CD4-positive, alpha-beta T cell (primary cell): ENCODE measurements at regions not wholly inside any gene's neighbourhood (a gene's known extent, or its start where the extent isn't known, plus 50 kb on each side); places are given as distances from the start of the nearest gene placed in this dataset.
A peak's percentile ranks its signal among the peaks of the same experiment; 100 is the strongest.
"Not testable (repeated sequence)": the region's sequence is repeated elsewhere in the genome, so short reads cannot be mapped to it uniquely, and the experiment has no call there.

Experiments
- ATAC-seq: fragments of 200-7000 bp; cut with Tn5 transposase; one replicate; pipeline ENCODE4 v1.10.0; 2022; ENCODE audit warnings: mild to moderate bottlenecking; ENCODE audit not compliant: poor library complexity
- CTCF ChIA-PET: fragments of 350-600 bp; sonication (Branson Sonifier 250); formaldehyde crosslinking; loops from one replicate; lab custom pipeline; 2021; ENCODE audit warnings: antibody characterized with exemption, inconsistent platforms; lab: Charles Lee
- POLR2A ChIA-PET: fragments of 350-600 bp; sonication (Branson Sonifier 250); formaldehyde crosslinking; loops from one replicate; lab custom pipeline; 2021; ENCODE audit warnings: antibody characterized with exemption, inconsistent platforms; lab: Charles Lee
- DNase-seq, 14 experiments: peaks; one replicate each; pipeline ENCODE4 v3.0.0-alpha.2; 2013 to 2020; ENCODE audit warnings: mixed read lengths in 2 of 14
- H3K27ac ChIP-seq, 2 donors: one replicate each; pipeline versions ENCODE4 v1.5.1 to v1.7.0; 2013; ENCODE audit warnings: low read length in 2 of 2, low read depth in 1 of 2, mild to moderate bottlenecking in 1 of 2
- H3K27me3 ChIP-seq, 2 experiments: 1 replicate in 1 of 2; 2 replicates in 1 of 2; pipeline versions ENCODE4 v1.6.1 to v1.7.0; 2013; ENCODE audit warnings: low read length in 2 of 2, control low read depth in 1 of 2, mild to moderate bottlenecking in 1 of 2, moderate library complexity in 1 of 2; ENCODE audit not compliant: insufficient read depth in 2 of 2, control insufficient read depth in 1 of 2
- H3K36me3 ChIP-seq: one replicate; pipeline ENCODE4 v1.6.1; 2013; ENCODE audit warnings: low read length, control low read depth; ENCODE audit not compliant: insufficient read depth
- H3K4me1 ChIP-seq: one replicate; pipeline ENCODE4 v1.6.1; 2013; ENCODE audit warnings: low read length, control low read depth; ENCODE audit not compliant: insufficient read depth
- H3K4me3 ChIP-seq: one replicate; pipeline ENCODE4 v1.5.1; 2013; ENCODE audit warnings: mild to moderate bottlenecking, low read length, moderate library complexity
- H3K9me3 ChIP-seq, 2 experiments: 1 replicate in 1 of 2; 2 replicates in 1 of 2; pipeline versions ENCODE4 v1.6.1 to v1.7.0; 2013; ENCODE audit warnings: low read length in 2 of 2, mild to moderate bottlenecking in 2 of 2, control low read depth in 1 of 2, moderate library complexity in 1 of 2; ENCODE audit not compliant: control insufficient read depth in 1 of 2, insufficient read depth in 1 of 2
- H3K27ac Mint-ChIP-seq: one replicate; pipeline ENCODE4 v1.8.0; 2020; ENCODE audit warnings: mixed read lengths
- H3K27me3 Mint-ChIP-seq: one replicate; pipeline ENCODE4 v1.8.0; 2021; ENCODE audit warnings: mixed read lengths
- H3K36me3 Mint-ChIP-seq: one replicate; pipeline ENCODE4 v1.8.0; 2021; ENCODE audit warnings: low read depth, mixed read lengths
- H3K4me1 Mint-ChIP-seq: one replicate; pipeline ENCODE4 v1.8.0; 2021; ENCODE audit warnings: low read depth, mixed read lengths
- H3K4me3 Mint-ChIP-seq: one replicate; pipeline ENCODE4 v1.8.0; 2020; ENCODE audit warnings: mild to moderate bottlenecking, mixed read lengths
- H3K9me3 Mint-ChIP-seq: one replicate; pipeline ENCODE4 v1.8.0; 2020; ENCODE audit warnings: mixed read lengths
- intact Hi-C, 2 experiments: fragments of 100-400 bp; cut with DNase I in 1 of 2; cut with micrococcal nuclease in 1 of 2; formaldehyde crosslinking; loops; one replicate each; pipeline versions ENCODE4 v1.15.1 to v1.9.0; 2023 to 2025; cut with DNase I, micrococcal nuclease
- TF ChIP-seq, protein P1 (sequence below): fragments of 200-600 bp; IDR thresholded peaks from one replicate; pipeline ENCODE4 v1.8.0; 2022; ENCODE audit warnings: antibody characterized with exemption, mild to moderate bottlenecking

DNA sequence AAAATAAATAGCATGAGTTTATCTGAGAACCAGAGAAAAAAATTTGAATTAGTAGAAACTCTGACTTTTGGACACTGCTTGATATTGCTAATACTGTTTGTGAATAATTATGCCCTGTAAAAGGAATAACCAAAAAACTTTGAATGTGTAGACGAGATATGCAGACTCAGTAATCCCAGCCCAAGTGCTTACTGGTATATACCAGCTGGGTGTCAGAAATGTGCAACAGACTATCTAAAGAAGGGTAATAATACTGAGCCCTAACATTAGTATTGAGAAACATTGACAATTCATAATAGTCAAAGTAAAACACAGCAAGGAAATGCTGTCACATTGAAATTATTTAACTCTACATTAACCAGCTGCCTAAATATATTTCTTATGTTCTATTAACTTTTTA is 60.5 kb upstream of the ZC3H15 start:
- DNase-seq (no peak), ATAC-seq (no peak)
- H3K9me3 Mint-ChIP-seq = no peaks in the 10 kb centered on the region
- no peaks in the 10 kb centered on the region for H3K27me3 Mint-ChIP-seq
- TF ChIP-seq, protein P1, sequence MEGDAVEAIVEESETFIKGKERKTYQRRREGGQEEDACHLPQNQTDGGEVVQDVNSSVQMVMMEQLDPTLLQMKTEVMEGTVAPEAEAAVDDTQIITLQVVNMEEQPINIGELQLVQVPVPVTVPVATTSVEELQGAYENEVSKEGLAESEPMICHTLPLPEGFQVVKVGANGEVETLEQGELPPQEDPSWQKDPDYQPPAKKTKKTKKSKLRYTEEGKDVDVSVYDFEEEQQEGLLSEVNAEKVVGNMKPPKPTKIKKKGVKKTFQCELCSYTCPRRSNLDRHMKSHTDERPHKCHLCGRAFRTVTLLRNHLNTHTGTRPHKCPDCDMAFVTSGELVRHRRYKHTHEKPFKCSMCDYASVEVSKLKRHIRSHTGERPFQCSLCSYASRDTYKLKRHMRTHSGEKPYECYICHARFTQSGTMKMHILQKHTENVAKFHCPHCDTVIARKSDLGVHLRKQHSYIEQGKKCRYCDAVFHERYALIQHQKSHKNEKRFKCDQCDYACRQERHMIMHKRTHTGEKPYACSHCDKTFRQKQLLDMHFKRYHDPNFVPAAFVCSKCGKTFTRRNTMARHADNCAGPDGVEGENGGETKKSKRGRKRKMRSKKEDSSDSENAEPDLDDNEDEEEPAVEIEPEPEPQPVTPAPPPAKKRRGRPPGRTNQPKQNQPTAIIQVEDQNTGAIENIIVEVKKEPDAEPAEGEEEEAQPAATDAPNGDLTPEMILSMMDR = no peak
- no peaks in the 10 kb centered on the region for H3K9me3 ChIP-seq
- H3K27me3 ChIP-seq = no peaks in the 10 kb centered on the region
- no peak overlapping the region for H3K27ac Mint-ChIP-seq
- no peak overlapping the region for H3K27ac ChIP-seq
- ChIA-PET POLR2A (no interaction called here), CTCF (no interaction called here)
- no peaks in the 10 kb centered on the region for H3K4me1 ChIP-seq
- H3K36me3 Mint-ChIP-seq = no peaks in the 10 kb centered on the region
- no peaks in the 10 kb centered on the region for H3K36me3 ChIP-seq
- no peak overlapping the region for H3K4me3 ChIP-seq
- intact Hi-C loops = no loop called here
- no peak overlapping the region for H3K4me3 Mint-ChIP-seq
- peaks cover 27% of the 10 kb centered on the region for H3K4me1 Mint-ChIP-seq

DNA sequence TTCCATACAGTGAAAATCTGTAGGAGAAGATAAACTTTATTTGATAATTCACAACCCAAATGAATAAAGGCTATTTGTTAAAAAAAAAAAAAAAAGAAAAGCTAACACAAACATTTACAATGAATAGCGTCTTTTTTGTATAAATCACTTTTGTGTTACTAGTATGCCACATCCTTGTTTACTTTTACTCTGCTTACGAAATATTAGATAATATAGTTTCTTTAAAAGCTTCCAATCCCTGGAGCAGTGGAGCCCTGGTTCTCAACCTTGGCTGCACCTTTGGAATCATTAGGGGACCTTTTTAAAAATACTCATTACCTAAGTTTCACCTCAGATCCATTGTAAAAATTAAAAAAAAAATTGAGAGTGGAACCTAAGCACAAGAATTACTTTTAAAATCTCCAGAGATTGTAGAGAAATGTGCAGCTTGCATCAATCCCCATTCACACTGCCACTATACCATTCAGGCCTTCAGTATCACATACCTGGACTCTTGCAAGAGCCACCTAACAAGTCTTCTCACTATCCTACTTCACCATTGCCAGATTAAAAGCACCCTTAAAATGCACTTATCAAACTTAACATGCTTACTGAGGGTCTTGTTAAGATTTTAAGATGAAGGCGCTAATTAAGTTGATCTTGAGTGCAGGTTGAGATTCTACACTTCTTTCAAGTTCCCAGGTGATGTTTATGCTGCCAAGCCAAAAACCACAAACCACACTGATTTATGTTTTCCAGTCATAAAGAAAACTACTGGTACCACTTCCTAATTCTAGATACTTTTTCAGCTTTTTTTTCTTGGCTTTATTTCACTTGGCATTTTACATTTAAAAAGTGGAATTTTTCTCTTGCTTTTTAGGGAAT is 59.7 kb upstream of the ZC3H15 start:
- peak; percentile 39 for ATAC-seq
- H3K4me3 Mint-ChIP-seq = peak overlapping the region; percentile 5

DNA sequence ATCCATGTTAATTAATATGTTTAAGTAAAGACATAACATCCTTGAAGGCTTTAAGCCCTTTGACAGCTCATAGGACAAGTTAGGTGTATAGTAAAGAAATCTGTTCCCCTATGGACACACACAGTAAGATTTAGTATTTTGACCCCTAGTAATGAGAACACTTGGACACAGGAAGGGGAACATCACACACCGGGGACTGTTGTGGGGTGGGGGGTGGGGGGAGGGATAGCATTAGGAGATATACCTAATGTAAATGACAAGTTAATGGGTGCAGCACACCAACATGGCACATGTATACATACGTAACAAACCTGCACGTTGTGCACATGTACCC is 59.1 kb upstream of the ZC3H15 start:
- H3K27ac ChIP-seq, H3K27me3 ChIP-seq, H3K36me3 Mint-ChIP-seq, POLR2A ChIA-PET, H3K9me3 Mint-ChIP-seq, intact Hi-C loops, H3K36me3 ChIP-seq, H3K9me3 ChIP-seq, DNase-seq, ATAC-seq, H3K27me3 Mint-ChIP-seq, CTCF ChIA-PET, H3K4me3 ChIP-seq, H3K27ac Mint-ChIP-seq, H3K4me1 ChIP-seq: not testable (repeated sequence)
- Mint-ChIP-seq H3K4me3 (peak overlapping the region; percentile 5), H3K4me1 (peaks cover 27% of the 10 kb centered on the region)

More for the DNA sequence above, 59.7 kb upstream of the ZC3H15 start:
- Histone ChIP-seq H3K4me3 (no peak overlapping the region), H3K4me1 (no peaks in the 10 kb centered on the region), H3K27me3 (no peaks in the 10 kb centered on the region), H3K9me3 (no peaks in the 10 kb centered on the region), H3K27ac (no peak overlapping the region), H3K36me3 (no peaks in the 10 kb centered on the region)
- Mint-ChIP-seq H3K36me3 (no peaks in the 10 kb centered on the region), H3K27me3 (no peaks in the 10 kb centered on the region), H3K27ac (no peak overlapping the region), H3K9me3 (no peaks in the 10 kb centered on the region), H3K4me1 (peaks cover 27% of the 10 kb centered on the region)
- ChIA-PET POLR2A (no interaction called here), CTCF (no interaction called here)
- TF ChIP-seq, protein P1 = no peak
- intact Hi-C loops = no loop called here
- DNase-seq = peak in 2 of 14 experiments; percentile 13 to 30

DNA sequence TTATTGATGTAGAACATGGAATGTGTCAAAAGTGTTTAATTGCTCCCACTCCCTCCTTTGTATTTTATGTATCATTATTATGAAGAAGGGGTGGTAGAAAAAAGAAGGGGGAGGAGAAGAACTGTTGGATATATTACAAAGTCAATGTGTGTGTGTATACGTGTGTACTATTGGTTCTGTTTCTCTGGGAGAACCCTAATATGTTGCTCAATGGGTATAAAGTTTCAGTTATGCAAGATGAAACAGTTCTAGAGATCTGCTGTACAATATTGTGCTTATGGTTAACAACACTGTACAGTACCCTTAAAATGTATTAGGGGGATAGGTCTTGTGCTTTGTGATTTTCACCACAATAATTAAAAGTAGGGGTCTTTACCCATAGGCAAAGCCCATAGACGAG is 58.1 kb upstream of the ZC3H15 start:
- H3K9me3 Mint-ChIP-seq = no peaks in the 10 kb centered on the region
- Histone ChIP-seq H3K27me3 (no peaks in the 10 kb centered on the region), H3K36me3 (no peaks in the 10 kb centered on the region), H3K27ac (no peak overlapping the region), H3K9me3 (no peaks in the 10 kb centered on the region), H3K4me3 (no peak overlapping the region), H3K4me1 (no peaks in the 10 kb centered on the region)
- no peak for ATAC-seq
- no peaks in the 10 kb centered on the region for H3K36me3 Mint-ChIP-seq
- H3K27me3 Mint-ChIP-seq = no peaks in the 10 kb centered on the region
- H3K27ac Mint-ChIP-seq = no peak overlapping the region
- POLR2A ChIA-PET = no interaction called here
- TF ChIP-seq, protein P1 = no peak
- no peak overlapping the region for H3K4me3 Mint-ChIP-seq
- intact Hi-C loops = no loop called here
- CTCF ChIA-PET = no interaction called here
- H3K4me1 Mint-ChIP-seq = peaks cover 27% of the 10 kb centered on the region
- no peak for DNase-seq
